Loucy (cell line): ENCODE measurements at regions not wholly inside any gene's neighbourhood (a gene's known extent, or its start where the extent isn't known, plus 50 kb on each side); places are given as distances from the start of the nearest gene placed in this dataset.

Source experiments
- H2AFZ ChIP-seq: fragments of 200-600 bp; sonication (generic); 2 replicates; pipeline ENCODE4 v1.6.0; 2016; ENCODE audit warnings: antibody characterized with exemption, mild to moderate bottlenecking, low read length, moderate library complexity
- H3F3A ChIP-seq: fragments of 200-600 bp; 2 replicates; pipeline ENCODE4 v1.6.0; 2016; ENCODE audit warnings: antibody characterized with exemption, low read depth, mild to moderate bottlenecking
- H3K27me3 ChIP-seq: fragments of 200-600 bp; sonication (generic); 2 replicates; pipeline ENCODE4 v1.6.1; 2014; ENCODE audit warnings: low read length, mild to moderate bottlenecking; ENCODE audit not compliant: insufficient read depth, poor library complexity, severe bottlenecking
- H3K36me3 ChIP-seq: fragments of 200-600 bp; sonication (generic); 2 replicates; pipeline ENCODE4 v1.6.1; 2016; ENCODE audit warnings: low read length; ENCODE audit not compliant: insufficient read depth
- H3K4me1 ChIP-seq: fragments of 200-600 bp; sonication (generic); 2 replicates; pipeline ENCODE4 v1.5.1; 2014; ENCODE audit warnings: low read length, mild to moderate bottlenecking; ENCODE audit not compliant: insufficient read depth, poor library complexity, severe bottlenecking
- H3K4me2 ChIP-seq: fragments of 200-600 bp; sonication (generic); 2 replicates; pipeline ENCODE4 v1.6.0; 2014; ENCODE audit warnings: antibody characterized with exemption, low read length, low read depth, mild to moderate bottlenecking; ENCODE audit not compliant: poor library complexity, severe bottlenecking
- H3K4me3 ChIP-seq: fragments of 200-600 bp; sonication (generic); 2 replicates; pipeline ENCODE4 v1.5.1; 2014; ENCODE audit warnings: low read length, mild to moderate bottlenecking, mixed read lengths; ENCODE audit not compliant: poor library complexity, severe bottlenecking
- H3K79me2 ChIP-seq: fragments of 200-600 bp; sonication (generic); 2 replicates; pipeline ENCODE4 v1.6.1; 2014; ENCODE audit warnings: low read length; ENCODE audit not compliant: insufficient read depth
- H3K9ac ChIP-seq: fragments of 200-600 bp; sonication (generic); 2 replicates; pipeline ENCODE4 v1.6.0; 2014; ENCODE audit warnings: mild to moderate bottlenecking, low read depth, low read length, moderate library complexity; ENCODE audit not compliant: poor library complexity, severe bottlenecking
- H3K9me2 ChIP-seq: fragments of 200-600 bp; sonication (generic); replicated peaks from 2 replicates; pipeline ENCODE4 v1.6.1; 2016; ENCODE audit warnings: low read depth, low read length, mixed read lengths
- H3K9me3 ChIP-seq: fragments of 200-600 bp; sonication (generic); 2 replicates; pipeline ENCODE4 v1.6.1; 2014; ENCODE audit warnings: mild to moderate bottlenecking, antibody characterized with exemption, low read length, low read depth; ENCODE audit not compliant: insufficient read depth
- H4K20me1 ChIP-seq: fragments of 200-600 bp; sonication (generic); 2 replicates; pipeline ENCODE4 v1.6.0; 2014; ENCODE audit warnings: antibody characterized with exemption, low read length, mild to moderate bottlenecking; ENCODE audit not compliant: insufficient read depth, poor library complexity, severe bottlenecking
- CTCF ChIP-seq: fragments of 200-600 bp; sonication (generic); conservative IDR thresholded peaks from 2 replicates; pipeline ENCODE4 v1.5.1; 2014; ENCODE audit warnings: mild to moderate bottlenecking, antibody characterized with exemption, low read length
- EZH2phosphoT487 ChIP-seq: fragments of 200-600 bp; IDR thresholded peaks from 2 replicates; pipeline ENCODE4 v1.6.1; 2018; ENCODE audit warnings: antibody characterized with exemption, mild to moderate bottlenecking, moderate library complexity, borderline replicate concordance

GRCh38 chr1:82785268-82785790 lies 984.6 kb downstream of the ADGRL2 start:
- Histone ChIP-seq H3F3A (no peaks in the 10 kb centered on the region), H3K4me3 (no peak overlapping the region), H4K20me1 (no peaks in the 10 kb centered on the region), H3K9ac (no peak overlapping the region), H3K79me2 (no peaks in the 10 kb centered on the region), H3K36me3 (no peaks in the 10 kb centered on the region), H3K27me3 (no peaks in the 10 kb centered on the region), H3K9me3 (no peaks in the 10 kb centered on the region), H3K4me2 (no peak overlapping the region), H3K4me1 (no peaks in the 10 kb centered on the region), H2AFZ (no peak overlapping the region), H3K9me2 (no peaks in the 10 kb centered on the region)
- TF ChIP-seq CTCF (no peak), EZH2phosphoT487 (no peak)

- H3K4me1 ChIP-seq = no peaks in the 10 kb centered on the region
- TF ChIP-seq CTCF = no peak
- no peaks in the 10 kb centered on the region for H3K27me3 ChIP-seq
- H3K4me2 ChIP-seq = no peak overlapping the region
- no peak overlapping the region for H3K9ac ChIP-seq
- H3K36me3 ChIP-seq = no peaks in the 10 kb centered on the region
- no peak overlapping the region for H3K4me3 ChIP-seq
- H3K9me3 ChIP-seq = no peaks in the 10 kb centered on the region
- no peaks in the 10 kb centered on the region for H3K79me2 ChIP-seq
- H3K9me2 ChIP-seq = no peaks in the 10 kb centered on the region
- no peaks in the 10 kb centered on the region for H3F3A ChIP-seq
- H4K20me1 ChIP-seq = no peaks in the 10 kb centered on the region
- H2AFZ ChIP-seq = no peak overlapping the region
Observed at GRCh38 chr1:82783044-82783443, 982.3 kb downstream of the ADGRL2 start.

- H3K4me1 ChIP-seq = no peaks in the 10 kb centered on the region
- TF ChIP-seq CTCF (no peak), EZH2phosphoT487 (no peak)
- no peak overlapping the region for H3K4me2 ChIP-seq
- no peaks in the 10 kb centered on the region for H3K9me2 ChIP-seq
- no peaks in the 10 kb centered on the region for H4K20me1 ChIP-seq
- H3K9me3 ChIP-seq = no peaks in the 10 kb centered on the region
- no peaks in the 10 kb centered on the region for H3K27me3 ChIP-seq
- H3K79me2 ChIP-seq = no peaks in the 10 kb centered on the region
- H3F3A ChIP-seq = no peaks in the 10 kb centered on the region
- H3K36me3 ChIP-seq = no peaks in the 10 kb centered on the region
- no peak overlapping the region for H3K4me3 ChIP-seq
- no peak overlapping the region for H3K9ac ChIP-seq
- H2AFZ ChIP-seq = no peak overlapping the region
Observed at GRCh38 chr1:82782599-82782998, 981.9 kb downstream of the ADGRL2 start.
